IPS-11a (cell line): ENCODE measurements at regions not wholly inside any gene's neighbourhood (a gene's known extent, or its start where the extent isn't known, plus 50 kb on each side); places are given as distances from the start of the nearest gene placed in this dataset.

ENCODE experiments used
- H3K4me3 ChIP-seq: one replicate; pipeline ENCODE4 v1.5.1; 2013; ENCODE audit warnings: low read depth, low read length, control low read depth

DNA sequence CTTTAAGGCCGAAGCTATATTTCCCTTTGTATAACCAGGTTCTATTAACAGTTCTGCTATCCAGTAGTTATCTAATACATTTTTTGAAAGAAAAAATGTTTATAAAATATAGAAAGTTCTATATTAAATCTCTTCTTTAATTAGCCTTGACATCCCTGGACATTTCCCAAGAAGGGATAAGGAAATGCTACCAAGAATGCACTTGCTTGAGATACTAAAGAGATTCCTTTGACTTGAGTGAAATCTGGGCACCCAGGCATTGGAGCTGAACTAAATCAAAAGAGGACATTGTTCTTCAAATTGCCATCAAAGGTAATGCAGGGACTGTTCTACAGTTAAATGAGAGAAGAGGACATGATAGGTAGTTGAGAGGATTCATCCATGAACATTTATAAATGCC lies 535.9 kb upstream of the FAT3 start:
- H3K4me3 ChIP-seq: no peak overlapping the region

GRCh38 chr11:91686700-91687099 lies 537.9 kb upstream of the FAT3 start:
- no peak overlapping the region for H3K4me3 ChIP-seq

DNA sequence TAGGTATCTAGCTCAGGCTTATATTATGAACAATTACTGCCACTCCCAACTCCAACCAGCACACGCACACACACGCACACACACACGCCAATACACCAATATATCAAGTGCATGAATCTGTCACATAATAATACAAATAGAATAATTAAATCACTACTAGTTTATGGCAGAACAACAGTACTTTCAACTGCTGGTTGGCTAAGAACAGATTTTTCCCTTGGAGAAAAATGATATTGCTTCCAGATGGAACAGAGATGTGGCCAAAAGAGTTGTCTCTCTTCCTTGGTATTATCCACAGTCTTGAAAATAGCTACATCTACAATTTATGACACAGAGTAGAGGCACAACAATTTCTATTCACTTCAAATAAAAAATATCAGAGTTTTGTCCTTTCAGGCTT lies 538.3 kb upstream of the FAT3 start:
- H3K4me3 ChIP-seq: no peak overlapping the region

GRCh38 chr11:91673705-91674104 lies 550.9 kb upstream of the FAT3 start:
- no peak overlapping the region for H3K4me3 ChIP-seq

- H3K4me3 ChIP-seq: no peak overlapping the region
Measured at GRCh38 chr11:91664521-91664920, 560.1 kb upstream of the FAT3 start.

DNA sequence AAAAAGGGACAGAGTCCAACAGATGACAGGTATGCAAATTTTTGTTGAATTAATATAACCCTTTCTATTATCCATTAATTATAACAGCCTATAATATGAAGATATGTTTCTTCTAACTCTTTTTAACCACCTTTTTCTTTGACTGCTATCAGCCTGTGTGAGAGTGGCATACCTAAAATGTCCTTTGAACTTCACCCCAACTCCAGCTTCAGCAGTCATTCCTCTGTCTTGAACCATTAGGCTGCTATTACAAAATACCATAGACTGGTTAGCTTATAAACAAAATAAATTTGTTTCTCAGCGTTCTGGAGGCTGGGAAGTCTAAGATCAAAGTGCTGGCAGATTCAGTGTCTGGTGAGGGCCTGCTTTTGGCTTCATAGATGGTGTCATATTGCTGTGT lies 564.6 kb upstream of the FAT3 start:
- H3K4me3 ChIP-seq: no peak overlapping the region

- no peak overlapping the region for H3K4me3 ChIP-seq
Measured at GRCh38 chr11:91654686-91655085, 569.9 kb upstream of the FAT3 start.

DNA sequence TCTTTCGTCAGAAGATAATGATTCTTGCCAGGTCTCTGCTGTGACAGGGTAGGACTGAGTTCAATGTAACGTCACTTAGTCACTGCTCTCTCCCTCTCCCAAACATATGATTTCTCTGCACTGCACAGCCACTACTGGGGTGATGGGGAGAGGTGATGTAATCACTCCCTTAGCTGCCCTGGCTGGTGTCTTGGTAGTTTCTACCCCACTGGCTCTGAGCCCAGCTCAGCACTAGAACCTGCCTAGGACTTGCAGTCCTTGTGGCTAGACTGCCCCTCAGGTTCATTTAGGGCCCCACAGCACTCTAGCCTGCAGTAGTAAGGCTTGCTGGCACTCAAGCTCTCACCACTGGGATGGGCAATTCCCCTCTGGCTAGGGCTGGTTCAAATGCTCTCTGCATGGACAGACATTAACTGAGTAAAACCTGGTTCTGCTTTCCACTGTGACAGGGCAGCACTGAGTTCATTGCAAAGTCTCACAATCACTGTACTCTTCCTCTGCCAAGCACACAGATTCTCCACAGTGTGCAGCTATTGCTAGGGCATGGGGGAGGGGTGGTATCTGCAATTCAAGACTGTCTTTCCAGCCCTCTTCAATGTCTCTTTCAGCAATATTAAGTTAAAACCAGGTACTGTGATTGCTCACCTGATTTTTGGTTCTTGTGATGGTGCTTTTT lies 571.4 kb upstream of the FAT3 start:
- H3K4me3 ChIP-seq: no peak overlapping the region

GRCh38 chr11:91650802-91651201 lies 573.8 kb upstream of the FAT3 start:
- H3K4me3 ChIP-seq: no peak overlapping the region

DNA sequence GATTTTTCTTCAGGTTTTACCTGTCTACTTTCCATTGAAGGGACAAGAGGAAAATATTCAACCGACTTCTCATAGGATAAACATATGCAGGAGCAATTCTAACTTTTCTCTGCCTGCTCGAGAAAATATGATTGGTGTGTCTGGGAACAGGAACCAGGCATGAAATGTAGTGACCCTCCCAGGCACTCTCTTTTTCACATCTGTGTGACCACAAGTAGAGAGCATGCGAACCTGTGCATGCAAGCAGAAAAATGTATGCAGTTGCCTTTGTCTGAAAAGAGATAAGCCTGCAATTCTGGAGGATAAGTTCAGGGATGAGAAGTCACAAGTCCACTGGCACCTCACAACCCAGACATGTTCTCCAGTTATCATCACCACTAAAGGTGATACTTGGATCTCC lies 583.5 kb upstream of the FAT3 start:
- no peak overlapping the region for H3K4me3 ChIP-seq

DNA sequence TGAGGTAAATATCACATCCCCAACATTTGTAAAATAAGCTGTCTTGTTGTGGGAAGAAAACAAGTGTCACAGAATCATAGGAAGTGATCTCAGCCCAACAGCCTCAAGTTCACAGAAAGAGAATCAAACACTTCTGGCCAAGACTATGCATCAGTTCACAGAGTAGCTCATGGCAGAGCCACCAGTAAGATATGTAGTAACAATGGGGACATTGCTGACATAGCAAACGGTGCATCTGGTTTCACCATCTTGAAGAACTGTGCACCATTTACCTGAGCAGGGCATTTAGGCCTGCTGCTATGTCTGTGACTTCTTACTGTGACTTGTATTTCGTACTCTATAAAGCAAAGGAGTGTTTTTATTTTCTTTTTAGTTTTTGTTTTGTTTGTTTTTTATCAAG lies 585.3 kb upstream of the FAT3 start:
- H3K4me3 ChIP-seq: no peak overlapping the region

GRCh38 chr11:91630916-91631673 lies 593.5 kb upstream of the FAT3 start:
- H3K4me3 ChIP-seq: no peak overlapping the region

- no peak overlapping the region for H3K4me3 ChIP-seq
Measured at GRCh38 chr11:91625495-91625894, 599.1 kb upstream of the FAT3 start.

DNA sequence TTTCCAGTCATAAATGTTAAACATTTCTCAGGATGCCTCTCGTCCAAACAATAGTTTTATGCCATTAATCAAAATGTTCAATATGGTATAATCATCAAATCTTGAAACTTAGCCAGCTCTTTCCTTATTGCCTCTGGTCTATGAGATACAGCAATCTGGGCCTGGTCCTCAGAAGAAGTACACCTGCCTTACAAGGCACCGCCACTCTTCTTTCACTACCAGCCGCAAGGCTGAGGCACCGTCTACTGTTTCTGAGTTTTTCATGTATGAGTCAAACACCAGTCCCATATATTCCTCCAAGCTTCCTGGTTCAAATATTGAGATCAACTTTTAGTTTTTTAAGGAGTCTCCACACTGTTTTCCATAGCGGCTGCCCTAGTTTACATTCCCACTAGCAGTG lies 600.6 kb upstream of the FAT3 start:
- no peak overlapping the region for H3K4me3 ChIP-seq

DNA sequence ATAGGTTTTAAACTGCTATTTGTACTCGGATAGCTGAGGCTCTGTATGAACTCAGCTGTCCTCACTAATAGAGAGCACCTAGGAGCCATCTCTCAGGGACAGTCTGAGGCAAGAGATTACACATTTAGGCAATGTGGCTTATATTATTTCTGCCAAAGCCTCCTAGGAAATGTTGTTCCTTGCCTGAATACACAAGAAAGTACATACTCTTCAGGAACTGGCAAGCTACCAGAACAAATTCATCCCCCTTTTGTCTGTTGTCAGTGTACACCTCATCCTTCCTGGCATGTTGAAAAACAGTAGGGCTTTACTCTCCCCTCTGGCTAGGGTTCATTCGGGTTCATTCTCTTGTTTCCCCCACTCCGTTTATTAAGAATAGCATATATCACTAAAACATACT lies 615.9 kb upstream of the FAT3 start:
- no peak overlapping the region for H3K4me3 ChIP-seq

DNA sequence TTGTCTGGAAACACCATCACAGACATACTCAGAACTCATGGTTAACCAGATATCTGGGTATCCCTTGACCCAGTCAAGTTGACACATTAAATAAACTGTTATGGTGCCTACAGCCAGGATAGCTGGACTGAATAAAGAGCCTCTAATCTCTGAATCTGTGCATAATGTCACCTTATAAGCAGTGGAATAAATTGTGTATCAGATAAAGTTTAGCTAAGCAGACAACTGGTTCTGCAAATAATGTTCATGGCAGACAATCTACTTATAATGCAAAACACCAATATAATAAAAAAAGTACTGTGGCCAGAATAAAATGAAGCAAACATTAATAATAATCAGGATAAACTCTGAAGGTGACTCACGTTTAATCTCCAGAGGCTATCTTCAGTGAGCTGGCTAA lies 628.5 kb upstream of the FAT3 start:
- no peak overlapping the region for H3K4me3 ChIP-seq

DNA sequence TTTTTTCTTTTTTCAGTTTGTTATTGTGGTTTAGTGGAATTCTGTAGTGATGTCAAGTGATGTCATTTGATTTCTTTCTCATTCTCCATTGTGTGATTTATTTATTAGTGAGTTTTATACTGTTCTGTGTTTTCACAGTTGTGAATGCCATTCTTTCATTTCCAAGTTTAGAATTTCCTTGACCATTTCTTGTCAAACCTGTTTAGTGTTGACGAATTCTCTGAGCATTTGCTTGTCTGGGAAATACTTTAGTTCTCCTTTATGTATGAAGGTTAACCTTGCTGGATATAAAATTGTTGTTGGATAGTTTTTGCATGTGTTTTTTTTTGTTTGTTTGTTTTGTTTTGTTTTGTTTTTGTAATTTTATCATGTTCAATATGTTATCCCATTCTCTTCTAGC lies 633.6 kb upstream of the FAT3 start:
- no peak overlapping the region for H3K4me3 ChIP-seq

DNA sequence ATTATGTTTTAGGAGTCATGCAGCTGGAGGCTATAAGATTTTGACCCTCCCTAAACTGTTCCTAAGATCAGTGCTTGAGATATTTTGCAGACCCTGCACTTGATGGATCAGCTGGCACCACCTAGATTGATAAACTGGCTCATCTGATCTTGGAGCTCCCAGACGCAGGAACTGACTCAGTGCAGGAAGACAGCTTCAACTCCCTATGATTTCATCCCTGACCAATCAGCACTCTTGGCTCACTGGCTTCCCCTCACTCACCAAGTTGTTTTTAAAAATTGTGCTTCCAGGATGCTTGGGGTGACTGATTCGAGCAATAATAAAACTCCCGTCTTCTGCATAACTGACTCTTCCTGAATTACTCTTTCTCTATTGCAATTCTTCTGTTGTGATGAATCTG lies 637.5 kb upstream of the FAT3 start:
- H3K4me3 ChIP-seq: no peak overlapping the region

DNA sequence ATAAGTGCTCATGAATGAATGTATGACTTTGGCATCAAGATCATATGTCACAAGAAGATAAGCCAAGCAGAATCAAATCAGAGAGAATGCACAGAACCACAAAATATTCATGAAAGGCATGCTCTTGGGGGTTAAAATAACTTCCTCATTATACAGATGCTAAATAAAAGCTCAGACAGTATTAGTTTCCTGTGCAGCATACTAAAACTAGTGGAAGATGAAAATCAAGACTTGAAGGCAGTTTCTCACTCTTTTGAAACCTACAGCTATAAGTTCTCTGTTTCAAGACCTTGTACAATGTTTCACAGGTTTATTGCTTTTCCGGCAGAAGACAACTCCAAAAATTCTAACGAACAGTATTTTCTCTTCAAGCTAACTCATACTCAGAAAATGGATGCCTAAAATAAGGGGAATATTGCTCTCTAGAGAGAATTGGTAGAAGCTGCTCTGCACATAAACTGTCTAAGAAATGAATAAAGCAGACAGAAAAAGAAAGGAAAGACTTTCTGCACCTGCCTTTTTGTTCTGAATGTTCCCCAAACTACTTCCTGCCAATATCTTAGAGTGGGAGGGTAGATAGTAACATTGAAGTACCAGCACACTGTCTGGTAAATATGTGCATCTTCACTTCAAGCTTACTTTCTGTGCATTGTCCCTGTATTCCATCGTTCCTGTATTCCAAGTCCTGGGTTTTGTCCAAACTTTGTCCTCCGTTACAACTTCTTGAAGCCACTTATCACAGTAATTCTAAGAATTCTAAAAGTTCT lies 639.4 kb upstream of the FAT3 start:
- no peak overlapping the region for H3K4me3 ChIP-seq

- no peak overlapping the region for H3K4me3 ChIP-seq
Measured at GRCh38 chr11:91563176-91563575, 661.4 kb upstream of the FAT3 start.

GRCh38 chr11:91560434-91560833 lies 664.2 kb upstream of the FAT3 start:
- no peak overlapping the region for H3K4me3 ChIP-seq

DNA sequence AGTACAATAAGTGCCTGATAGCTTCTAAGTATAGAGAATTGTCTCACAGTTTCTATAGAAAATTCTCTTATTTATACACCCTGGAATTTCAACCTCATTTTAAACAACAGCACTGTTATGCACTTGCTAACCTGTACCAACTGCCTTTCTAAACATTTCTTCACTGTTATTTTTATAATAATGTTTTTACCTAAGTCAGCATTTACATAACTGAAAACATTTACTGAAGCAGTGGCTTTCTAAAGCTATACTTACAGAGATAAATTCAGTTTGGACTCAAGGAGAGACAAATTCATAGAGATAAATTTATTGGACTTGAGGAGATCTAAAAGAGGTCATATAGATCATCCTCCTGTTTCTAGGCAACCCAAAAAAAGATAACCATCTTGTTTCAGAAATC lies 686.6 kb upstream of the FAT3 start:
- H3K4me3 ChIP-seq: no peak overlapping the region
